ENCODE measurements at regions not wholly inside any gene's neighbourhood (a gene's known extent, or its start where the extent isn't known, plus 50 kb on each side); places are given as distances from the start of the nearest gene placed in this dataset.

GRCh38 chr9:115423646-115424045 is 305.7 kb upstream of the TNC start:
- Histone ChIP-seq H3K4me1 (no peaks in the 10 kb centered on the region), H3K9me3 (no peaks in the 10 kb centered on the region; the same call in 1 of the 2 replicates), H3K36me3 (no peaks in the 10 kb centered on the region), H3K4me3 (ENCODE audit: low read depth, low read length) (no peak overlapping the region), H3K27me3 (no peaks in the 10 kb centered on the region)
- no peak for DNase-seq
- TF ChIP-seq CTCF (IDR thresholded peaks at IDR 0.05; ENCODE audit: low read depth, low read length): no peak

DNA sequence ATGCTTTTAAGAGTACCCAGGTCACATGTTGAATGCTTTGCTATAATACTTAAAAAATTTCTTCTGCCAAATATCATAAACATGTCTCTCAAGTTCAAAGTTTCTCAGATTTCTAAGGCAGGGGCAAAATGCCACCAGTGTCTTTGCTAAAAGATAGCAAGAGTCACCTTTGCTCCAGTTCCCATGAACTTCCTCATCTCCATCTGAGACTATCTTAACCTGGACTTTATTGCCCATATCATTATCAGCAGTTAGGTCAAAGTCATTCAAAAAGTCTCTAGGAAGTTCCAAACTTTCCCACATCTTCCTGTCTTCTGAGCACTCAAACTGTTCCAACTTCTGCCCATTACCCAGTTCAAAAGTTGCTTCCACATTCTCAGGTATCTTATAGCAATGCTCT is 307.6 kb upstream of the TNC start:
- TF ChIP-seq CTCF (IDR thresholded peaks at IDR 0.05; ENCODE audit: low read depth, low read length): no peak
- Histone ChIP-seq H3K4me3 (ENCODE audit: low read depth, low read length) (no peak overlapping the region), H3K27me3 (no peaks in the 10 kb centered on the region), H3K4me1 (no peaks in the 10 kb centered on the region), H3K9me3 (no peaks in the 10 kb centered on the region; the same call in 1 of the 2 replicates), H3K36me3 (no peaks in the 10 kb centered on the region)
- DNase-seq: no peak

DNA sequence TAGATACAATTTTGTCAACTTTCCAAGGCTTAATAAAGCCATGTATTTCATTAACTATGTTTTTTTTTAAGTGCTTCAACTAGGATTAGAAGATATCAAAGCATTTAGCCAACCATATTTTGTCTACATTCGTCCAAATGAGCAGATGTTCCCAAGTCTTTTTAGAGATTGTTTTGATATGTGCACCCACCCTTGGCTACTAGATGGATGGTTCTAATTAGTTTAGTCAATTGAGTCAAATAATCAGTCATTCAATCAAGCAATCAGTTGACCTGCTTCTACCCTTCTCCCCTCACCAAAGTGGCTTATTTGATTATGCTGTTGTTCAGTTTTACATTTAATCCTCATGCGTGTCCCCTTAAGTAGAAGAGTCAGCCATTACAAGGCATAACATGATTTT is 319.5 kb upstream of the TNC start:
- no peaks in the 10 kb centered on the region for H3K36me3 ChIP-seq
- no peak for DNase-seq
- no peak overlapping the region for H3K4me3 ChIP-seq (ENCODE audit: low read depth, low read length)
- H3K27me3 ChIP-seq: no peaks in the 10 kb centered on the region
- H3K4me1 ChIP-seq: no peaks in the 10 kb centered on the region
- TF ChIP-seq CTCF (IDR thresholded peaks at IDR 0.05; ENCODE audit: low read depth, low read length): no peak
- no peaks in the 10 kb centered on the region for H3K9me3 ChIP-seq

DNA sequence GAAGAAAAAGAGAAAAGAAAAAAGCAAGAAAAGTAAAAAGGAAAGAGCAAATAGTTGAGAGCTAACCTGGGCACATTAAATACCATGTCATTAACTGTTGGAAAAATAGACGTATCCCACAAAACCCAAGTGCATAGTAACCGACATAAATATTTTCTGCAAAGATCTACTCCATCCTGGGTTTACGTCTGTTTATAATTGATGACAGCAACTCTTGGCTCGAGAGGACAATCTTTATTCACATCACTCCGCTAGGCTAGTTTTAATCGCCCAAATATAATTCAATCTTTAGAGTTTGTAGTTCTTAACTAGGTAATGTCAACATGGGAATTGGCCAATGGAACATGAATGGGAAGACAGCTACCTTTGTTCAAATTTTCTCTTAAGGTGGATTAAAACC is 321.7 kb upstream of the TNC start:
- no peaks in the 10 kb centered on the region for H3K27me3 ChIP-seq
- TF ChIP-seq CTCF (IDR thresholded peaks at IDR 0.05; ENCODE audit: low read depth, low read length): no peak
- no peak overlapping the region for H3K4me3 ChIP-seq (ENCODE audit: low read depth, low read length)
- H3K9me3 ChIP-seq: no peaks in the 10 kb centered on the region
- no peaks in the 10 kb centered on the region for H3K4me1 ChIP-seq
- H3K36me3 ChIP-seq: no peaks in the 10 kb centered on the region
- no peak for DNase-seq

DNA sequence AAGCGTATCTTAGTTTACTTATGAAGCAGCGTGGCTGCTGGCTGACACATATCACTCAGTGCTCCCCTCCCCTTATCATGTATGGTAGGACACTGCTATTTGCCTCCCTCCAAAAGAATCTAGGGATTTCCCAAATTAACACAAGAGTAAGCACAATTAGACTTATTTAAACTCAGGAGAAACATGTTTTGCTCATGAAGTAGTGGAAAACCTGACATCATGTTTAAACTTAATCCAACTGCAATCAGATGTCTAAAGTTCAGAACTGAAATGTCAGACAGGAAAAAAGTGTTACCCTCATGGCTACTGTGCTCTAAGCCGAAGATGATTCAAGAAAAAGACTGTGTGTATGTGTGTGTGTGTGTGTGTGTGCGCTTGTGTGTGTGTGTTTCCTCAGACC is 324.1 kb upstream of the TNC start:
- no peaks in the 10 kb centered on the region for H3K4me1 ChIP-seq
- no peaks in the 10 kb centered on the region for H3K9me3 ChIP-seq
- H3K27me3 ChIP-seq: no peaks in the 10 kb centered on the region
- TF ChIP-seq CTCF (IDR thresholded peaks at IDR 0.05; ENCODE audit: low read depth, low read length): no peak
- H3K4me3 ChIP-seq (ENCODE audit: low read depth, low read length): no peak overlapping the region
- no peaks in the 10 kb centered on the region for H3K36me3 ChIP-seq
- no peak for DNase-seq

DNA sequence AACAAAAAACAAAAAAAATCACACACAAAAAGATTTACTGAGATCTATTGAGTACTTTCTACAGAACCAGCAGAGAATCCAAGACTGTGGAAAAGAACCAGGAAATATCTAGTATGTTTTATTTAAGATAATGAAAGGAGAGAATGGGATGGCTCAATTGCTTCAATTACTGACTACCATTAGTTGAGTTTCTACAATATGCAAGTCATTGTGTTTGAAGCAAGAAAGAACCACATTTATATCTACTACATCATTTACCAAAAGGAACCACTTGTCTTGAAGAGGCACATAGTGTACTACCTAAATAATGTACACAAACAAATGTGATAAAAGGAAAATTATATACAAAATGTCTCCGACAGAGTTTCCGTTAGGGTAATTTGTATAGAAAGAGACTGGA is 325.9 kb upstream of the TNC start:
- Histone ChIP-seq H3K27me3 (no peaks in the 10 kb centered on the region), H3K9me3 (no peaks in the 10 kb centered on the region), H3K4me1 (no peaks in the 10 kb centered on the region), H3K4me3 (ENCODE audit: low read depth, low read length) (no peak overlapping the region), H3K36me3 (no peaks in the 10 kb centered on the region)
- no peak for TF ChIP-seq CTCF (IDR thresholded peaks at IDR 0.05; ENCODE audit: low read depth, low read length)
- no peak for DNase-seq
